Middle frontal gyrus (tissue), 1 donor: ENCODE measurements at regions not wholly inside any gene's neighbourhood (a gene's known extent, or its start where the extent isn't known, plus 50 kb on each side); places are given as distances from the start of the nearest gene placed in this dataset.
"Not testable (repeated sequence)": the region's sequence is repeated elsewhere in the genome, so short reads cannot be mapped to it uniquely, and the experiment has no call there.

Source experiments
- DNase-seq: peaks from one replicate; pipeline ENCODE4 v3.0.0-alpha.2; 2015; ENCODE audit warnings: low spot score; ENCODE audit errors: extremely low spot score

GRCh38 chr7:131124867-131125266 lies 202.8 kb upstream of the MKLN1 start:
- no peak for DNase-seq

- DNase-seq = no peak
Measured at GRCh38 chr7:131130324-131130723, 197.4 kb upstream of the MKLN1 start.

- DNase-seq = no peak
Measured at GRCh38 chr7:131131012-131131745, 196.5 kb upstream of the MKLN1 start.

- DNase-seq = no peak
Measured at GRCh38 chr7:131131746-131132431, 195.8 kb upstream of the MKLN1 start.

- no peak for DNase-seq
Measured at GRCh38 chr7:131139462-131139861, 188.2 kb upstream of the MKLN1 start.

DNA sequence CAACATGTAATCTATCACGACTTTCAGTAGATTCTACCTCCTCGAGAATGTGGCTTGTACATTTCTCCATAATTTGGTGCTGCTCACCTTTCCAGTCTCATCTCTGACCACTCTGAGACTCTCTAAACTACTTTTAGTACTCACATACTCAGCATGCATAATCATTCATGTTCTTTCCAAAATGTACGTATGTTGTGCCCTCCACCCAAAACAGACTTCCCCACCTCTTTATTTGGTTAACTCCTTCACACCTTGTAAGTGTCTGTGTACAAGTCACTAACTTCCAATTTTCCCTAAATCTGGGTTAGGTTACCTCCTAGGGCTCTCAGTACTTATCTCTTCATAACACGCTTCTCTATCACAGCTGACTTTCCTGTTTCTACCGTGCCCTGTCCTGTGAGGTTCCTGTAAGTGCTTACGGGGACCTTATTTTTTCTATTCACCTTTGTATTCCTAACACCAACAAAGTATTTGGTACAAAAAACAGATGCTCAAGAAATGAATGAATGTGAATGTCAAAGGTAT lies 186.2 kb upstream of the MKLN1 start:
- no peak for DNase-seq

DNA sequence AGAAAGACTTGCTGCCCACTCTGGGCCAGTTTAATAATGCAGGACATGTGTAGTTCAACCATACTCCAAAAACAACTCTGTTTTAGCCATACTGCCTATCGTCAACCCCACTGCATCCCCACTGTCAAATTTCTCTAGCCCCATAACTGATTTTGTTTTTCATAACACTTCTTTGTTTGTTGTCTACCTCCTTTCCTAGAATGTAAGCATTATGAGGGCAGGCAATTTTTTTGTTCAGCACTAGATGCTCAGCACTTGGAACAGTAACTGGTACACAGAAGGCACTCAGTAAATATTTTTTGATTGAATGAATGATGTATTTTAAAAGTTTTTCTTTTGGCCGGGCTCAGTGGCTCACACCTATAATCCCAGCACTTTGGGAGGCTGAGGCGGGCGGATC lies 183.8 kb upstream of the MKLN1 start:
- DNase-seq = no peak

- DNase-seq = no peak
Measured at GRCh38 chr7:131145026-131145425, 182.7 kb upstream of the MKLN1 start.

DNA sequence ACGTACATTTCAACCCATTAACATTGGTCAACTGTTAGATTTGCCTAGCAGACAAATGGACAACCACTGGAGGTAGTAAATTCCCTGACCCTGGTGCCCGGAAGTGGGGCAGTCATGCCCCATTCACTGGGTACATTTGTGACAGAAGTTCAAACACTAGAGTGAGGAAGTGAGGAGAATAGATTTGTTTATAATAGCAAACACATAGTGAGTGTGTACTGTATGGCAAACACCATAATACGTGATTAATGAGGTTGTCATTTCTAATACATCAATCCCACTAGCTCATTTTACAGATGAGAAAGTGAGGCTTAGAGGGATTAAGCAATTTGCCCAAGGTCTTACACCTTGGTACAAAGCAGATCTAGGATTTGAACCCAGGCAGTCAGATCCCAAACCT lies 181.9 kb upstream of the MKLN1 start:
- DNase-seq = no peak

DNA sequence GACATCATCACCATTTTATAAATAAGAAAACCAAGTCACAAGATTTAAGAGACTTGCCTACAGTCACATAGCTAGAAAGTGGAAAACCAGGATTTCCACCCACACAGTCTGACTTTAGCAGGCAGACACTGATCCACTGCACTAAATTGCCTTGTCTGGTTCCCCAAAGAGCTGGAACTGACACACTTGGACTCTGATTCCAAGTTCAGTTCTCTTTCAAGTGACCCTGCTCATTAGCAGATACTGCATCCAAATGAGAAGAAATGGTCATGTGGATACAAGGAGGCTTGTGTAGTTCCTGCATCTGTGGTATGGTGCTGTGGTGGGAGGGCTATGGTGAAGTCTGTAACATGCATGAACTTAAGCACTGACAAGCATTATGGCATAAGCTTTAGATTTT lies 180.1 kb upstream of the MKLN1 start:
- no peak for DNase-seq

- DNase-seq = no peak
Measured at GRCh38 chr7:131148258-131148657, 179.4 kb upstream of the MKLN1 start.

DNA sequence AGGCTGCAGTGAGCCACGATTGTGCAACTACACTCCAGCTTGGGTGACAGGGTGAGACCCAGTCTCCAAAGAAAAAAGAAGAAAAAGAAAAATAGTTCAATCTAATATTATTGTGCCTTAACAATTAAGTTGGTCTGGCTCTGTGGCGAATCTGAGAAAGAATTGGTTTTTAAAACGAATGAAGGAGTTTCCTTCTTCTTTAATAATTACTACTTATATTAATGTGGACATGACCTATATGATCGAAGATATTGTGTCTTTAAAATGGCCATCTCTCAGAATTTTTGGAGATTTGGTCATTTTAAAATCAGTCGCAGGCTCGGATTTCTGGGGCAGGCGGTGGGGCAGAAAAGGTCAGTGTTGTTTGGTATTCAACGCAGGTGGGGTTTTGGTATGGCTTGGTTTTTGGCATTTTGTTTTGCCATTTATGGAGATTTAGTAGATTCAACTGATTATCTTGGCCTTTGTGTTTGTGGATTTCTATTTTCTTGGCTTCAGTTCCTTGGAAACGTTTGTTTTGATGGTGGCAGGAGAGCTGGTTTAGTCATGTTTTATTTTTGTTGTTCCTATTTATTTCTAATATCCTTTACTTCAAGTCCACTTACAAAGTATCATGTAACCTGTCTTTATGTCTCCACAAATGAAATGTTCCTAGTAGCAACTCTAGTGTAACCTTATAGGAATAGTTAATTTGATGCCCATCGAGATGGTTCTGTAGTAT lies 178.8 kb upstream of the MKLN1 start:
- DNase-seq = no peak

GRCh38 chr7:131149429-131149773 lies 178.3 kb upstream of the MKLN1 start:
- DNase-seq = no peak

GRCh38 chr7:131149840-131150239 lies 177.8 kb upstream of the MKLN1 start:
- no peak for DNase-seq

DNA sequence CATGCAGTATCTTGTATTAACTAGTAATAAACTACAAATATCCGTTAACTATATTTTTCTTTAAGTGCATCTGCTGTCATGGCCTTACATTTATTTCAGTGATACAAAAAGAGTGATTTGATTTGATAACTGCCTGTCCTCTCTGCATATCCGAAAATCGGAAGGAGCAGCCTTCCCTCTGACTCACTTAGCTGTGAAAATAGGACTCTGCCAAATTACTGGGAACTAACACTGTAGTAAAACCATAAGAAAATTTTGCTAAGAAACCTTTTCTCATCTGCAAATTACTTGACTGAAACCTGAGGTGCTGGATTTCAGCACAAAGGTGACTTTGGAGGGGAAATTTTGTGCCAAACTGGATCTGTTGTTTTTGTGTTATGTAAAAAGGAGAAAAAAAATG lies 176.6 kb upstream of the MKLN1 start:
- DNase-seq = no peak

DNA sequence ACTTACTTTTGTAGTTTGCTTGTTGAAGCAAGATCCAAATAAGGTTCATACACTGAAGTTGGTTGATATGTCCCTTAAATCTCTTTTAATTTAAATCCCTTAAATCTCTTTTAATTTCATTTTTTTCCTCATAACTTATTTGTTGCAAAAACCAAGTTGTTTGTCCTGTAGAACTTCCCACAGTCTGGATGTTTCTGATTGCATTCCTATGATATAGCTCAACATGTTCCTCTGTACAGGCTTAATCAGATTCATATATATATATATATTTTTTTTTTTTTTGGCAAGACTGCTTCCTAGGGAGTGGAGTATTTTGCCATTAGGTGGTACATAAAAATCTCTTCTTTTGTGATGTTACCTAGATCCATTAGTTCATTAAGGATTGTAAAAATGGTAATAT lies 174.9 kb upstream of the MKLN1 start:
- DNase-seq = no peak

- no peak for DNase-seq
Measured at GRCh38 chr7:131154380-131154779, 173.3 kb upstream of the MKLN1 start.

DNA sequence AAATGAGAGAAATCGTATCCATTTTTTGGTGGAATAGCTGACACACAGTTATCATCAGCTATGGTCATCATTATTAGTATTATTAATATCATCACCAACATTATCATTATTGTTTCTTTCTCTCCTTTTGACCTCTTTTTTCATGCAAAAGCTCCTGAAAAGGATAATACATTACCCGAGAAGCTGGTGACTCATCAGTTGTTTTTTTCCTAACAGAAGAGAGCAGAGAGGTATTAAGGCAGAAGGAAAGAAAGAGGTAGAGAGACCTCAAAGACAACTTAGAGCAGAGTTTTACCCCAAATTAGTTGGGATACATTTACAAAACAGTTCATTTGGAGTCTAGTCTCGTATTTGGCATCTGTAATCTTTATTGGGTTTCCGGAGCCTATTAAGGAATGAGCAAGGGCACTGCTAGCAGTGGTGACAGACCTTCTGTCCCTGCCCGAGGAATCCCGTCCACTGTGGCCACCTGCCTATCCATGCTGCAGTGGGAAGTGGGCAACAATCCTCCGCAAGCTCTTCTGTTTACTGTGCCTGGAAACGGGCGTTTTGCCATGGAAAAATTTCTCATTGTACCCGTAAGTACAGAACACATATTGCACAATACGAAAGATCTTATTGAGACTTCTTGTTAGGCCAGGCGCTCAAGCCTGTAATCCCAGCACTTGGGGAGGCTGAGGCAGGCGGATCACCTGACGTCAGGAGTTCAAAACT lies 170.0 kb upstream of the MKLN1 start:
- DNase-seq = no peak

- not testable (repeated sequence) for DNase-seq
Measured at GRCh38 chr7:131158244-131158636, 169.4 kb upstream of the MKLN1 start.

- no peak for DNase-seq
Measured at GRCh38 chr7:131159961-131160361, 167.7 kb upstream of the MKLN1 start.

GRCh38 chr7:131161103-131161502 lies 166.6 kb upstream of the MKLN1 start:
- no peak for DNase-seq
